Naive thymus-derived CD4-positive, alpha-beta T cell (primary cell): ENCODE measurements at regions not wholly inside any gene's neighbourhood (a gene's known extent, or its start where the extent isn't known, plus 50 kb on each side); places are given as distances from the start of the nearest gene placed in this dataset.

Source experiments
- ATAC-seq: fragments of 150-1000 bp; cut with Tn5 transposase; 2 replicates; pipeline ENCODE4 v1.10.0; 2021; ENCODE audit warnings: mild to moderate bottlenecking, moderate library complexity
- CTCF ChIA-PET: fragments of 350-600 bp; sonication (Branson Sonifier 250); formaldehyde crosslinking; loops from one replicate; lab custom pipeline; 2021; ENCODE audit warnings: antibody characterized with exemption; lab: Charles Lee
- POLR2A ChIA-PET: fragments of 350-600 bp; sonication (Branson Sonifier 250); formaldehyde crosslinking; loops from one replicate; lab custom pipeline; 2021; ENCODE audit warnings: antibody characterized with exemption, inconsistent platforms; lab: Charles Lee
- DNase-seq, 9 donors: peaks; one replicate each; pipeline versions ENCODE4 v3.0.0 to v3.0.0-alpha.2; 2020 to 2022; ENCODE audit warnings: mixed read lengths in 1 of 9
- H3K27ac ChIP-seq: one replicate; pipeline ENCODE4 v1.7.0; 2013; ENCODE audit warnings: mild to moderate bottlenecking, low read depth, low read length, moderate library complexity
- H3K27me3 ChIP-seq, 2 donors: one replicate each; pipeline ENCODE4 v1.7.0; 2013; ENCODE audit warnings: low read length in 2 of 2, mild to moderate bottlenecking in 2 of 2, moderate library complexity in 2 of 2; ENCODE audit not compliant: control insufficient read depth in 2 of 2, insufficient read depth in 2 of 2
- H3K36me3 ChIP-seq, 3 experiments: 1 replicate in 2 of 3; 2 replicates in 1 of 3; pipeline ENCODE4 v1.7.0; 2013; ENCODE audit warnings: low read length in 3 of 3, mild to moderate bottlenecking in 3 of 3, moderate library complexity in 1 of 3; ENCODE audit not compliant: insufficient read depth in 3 of 3, control insufficient read depth in 2 of 3
- H3K4me1 ChIP-seq, 2 donors: one replicate each; pipeline ENCODE4 v1.7.0; 2013; ENCODE audit warnings: low read length in 2 of 2, mild to moderate bottlenecking in 2 of 2, moderate library complexity in 1 of 2; ENCODE audit not compliant: control insufficient read depth in 2 of 2, insufficient read depth in 2 of 2
- H3K4me3 ChIP-seq: 2 replicates; pipeline ENCODE4 v1.7.0; 2013; ENCODE audit warnings: mild to moderate bottlenecking, low read length
- H3K9me3 ChIP-seq, 3 experiments: 1 replicate in 2 of 3; 2 replicates in 1 of 3; pipeline ENCODE4 v1.7.0; 2013; ENCODE audit warnings: low read length in 3 of 3; ENCODE audit not compliant: control insufficient read depth in 2 of 3
- H3K27ac Mint-ChIP-seq, 9 donors: one replicate each; pipeline ENCODE4 v1.8.0; 2020 to 2022; ENCODE audit warnings: mixed read lengths in 9 of 9, mild to moderate bottlenecking in 8 of 9, moderate library complexity in 5 of 9, inconsistent platforms in 2 of 9
- H3K27me3 Mint-ChIP-seq, 5 donors: one replicate each; pipeline ENCODE4 v1.8.0; 2021 to 2022; ENCODE audit warnings: mixed read lengths in 5 of 5, mild to moderate bottlenecking in 1 of 5
- H3K36me3 Mint-ChIP-seq, 5 donors: one replicate each; pipeline ENCODE4 v1.8.0; 2020 to 2022; ENCODE audit warnings: mixed read lengths in 5 of 5, mild to moderate bottlenecking in 3 of 5, inconsistent platforms in 1 of 5
- H3K4me1 Mint-ChIP-seq, 7 donors: one replicate each; pipeline ENCODE4 v1.8.0; 2020 to 2022; ENCODE audit warnings: mixed read lengths in 7 of 7, mild to moderate bottlenecking in 3 of 7, inconsistent platforms in 1 of 7
- H3K4me3 Mint-ChIP-seq, 10 donors: one replicate each; pipeline ENCODE4 v1.8.0; 2020 to 2022; ENCODE audit warnings: mild to moderate bottlenecking in 10 of 10, mixed read lengths in 10 of 10, moderate library complexity in 6 of 10, inconsistent platforms in 2 of 10
- H3K9me3 Mint-ChIP-seq, 11 donors: one replicate each; pipeline ENCODE4 v1.8.0; 2020 to 2022; ENCODE audit warnings: mixed read lengths in 11 of 11, mild to moderate bottlenecking in 4 of 11, inconsistent platforms in 1 of 11, moderate library complexity in 1 of 11
- intact Hi-C, 2 donors: fragments of 100-400 bp; cut with micrococcal nuclease; formaldehyde crosslinking; loops; one replicate each; pipeline ENCODE4 v1.15.1; 2023

- H3K4me3 Mint-ChIP-seq = no peak overlapping the region
- H3K4me1 Mint-ChIP-seq = peaks cover 4 to 61% (median 38%) of the 10 kb centered on the region in 7 donors
- H3K27me3 ChIP-seq = no peaks in the 10 kb centered on the region
- H3K9me3 Mint-ChIP-seq = no peaks in the 10 kb centered on the region
- no peak for ATAC-seq
- no peak for DNase-seq
- H3K27me3 Mint-ChIP-seq = no peaks in the 10 kb centered on the region
- no peaks in the 10 kb centered on the region for H3K9me3 ChIP-seq
- no peak overlapping the region for H3K27ac ChIP-seq
- ChIA-PET CTCF (interaction anchor here (1.2 kb wide), 1 partner anchor 13 kb away, joined by 3 read pairs; no protein-coding TSS in a partner anchor), POLR2A (interaction anchor here (3.8 kb wide), 1 partner anchor 11 kb away, joined by 15 read pairs; no protein-coding TSS in a partner anchor)
- H3K4me1 ChIP-seq = peaks cover 0 to 14% of the 10 kb centered on the region in 2 donors
- no peaks in the 10 kb centered on the region for H3K36me3 Mint-ChIP-seq
- H3K27ac Mint-ChIP-seq = no peak overlapping the region
- H3K36me3 ChIP-seq = no peaks in the 10 kb centered on the region
- intact Hi-C loops = loop anchor here in 1 of 2 donors (5.0 kb wide), 1 partner anchor 36 kb away; no protein-coding TSS in a partner anchor
- H3K4me3 ChIP-seq = no peak overlapping the region
Observed at GRCh38 chr1:116311193-116311592, 61.9 kb upstream of the ATP1A1 start.

GRCh38 chr1:116311756-116312680 lies 61.0 kb upstream of the ATP1A1 start:
- ATAC-seq = no peak
- Histone ChIP-seq H3K27me3 (no peaks in the 10 kb centered on the region), H3K27ac (no peak overlapping the region), H3K4me1 (peaks cover 0 to 14% of the 10 kb centered on the region in 2 donors), H3K9me3 (no peaks in the 10 kb centered on the region), H3K36me3 (no peaks in the 10 kb centered on the region), H3K4me3 (no peak overlapping the region)
- Mint-ChIP-seq H3K27me3 (no peaks in the 10 kb centered on the region), H3K27ac (peak overlapping the region in 1 of 9 donors; percentile 59), H3K9me3 (no peaks in the 10 kb centered on the region), H3K36me3 (no peaks in the 10 kb centered on the region), H3K4me1 (peaks cover 7 to 69% (median 47%) of the 10 kb centered on the region in 7 donors), H3K4me3 (no peak overlapping the region)
- intact Hi-C loops = loop anchor here in 1 of 2 donors (5.0 kb wide), 1 partner anchor 35 kb away; no protein-coding TSS in a partner anchor
- DNase-seq = no peak
- ChIA-PET POLR2A (interaction anchor here (3.8 kb wide), 1 partner anchor 10 kb away, joined by 15 read pairs; no protein-coding TSS in a partner anchor), CTCF (no interaction called here)

- H3K4me1 ChIP-seq = peaks cover 0 to 14% of the 10 kb centered on the region in 2 donors
- peaks cover 7 to 75% (median 53%) of the 10 kb centered on the region in 7 donors for H3K4me1 Mint-ChIP-seq
- H3K36me3 Mint-ChIP-seq = no peaks in the 10 kb centered on the region
- CTCF ChIA-PET = interaction anchor here (1.1 kb wide), 1 partner anchor 163 kb away, joined by 3 read pairs; no protein-coding TSS in a partner anchor
- no peaks in the 10 kb centered on the region for H3K9me3 Mint-ChIP-seq
- intact Hi-C loops = loop anchor here in 1 of 2 donors (5.0 kb wide), 1 partner anchor 35 kb away; no protein-coding TSS in a partner anchor
- H3K27me3 Mint-ChIP-seq = no peaks in the 10 kb centered on the region
- H3K4me3 ChIP-seq = no peak overlapping the region
- no peaks in the 10 kb centered on the region for H3K27me3 ChIP-seq
- no peaks in the 10 kb centered on the region for H3K36me3 ChIP-seq
- no peak for ATAC-seq
- POLR2A ChIA-PET = interaction anchor here (3.8 kb wide), 1 partner anchor 9 kb away, joined by 15 read pairs; no protein-coding TSS in a partner anchor
- no peak overlapping the region for H3K27ac ChIP-seq
- no peaks in the 10 kb centered on the region for H3K9me3 ChIP-seq
- no peak overlapping the region for H3K4me3 Mint-ChIP-seq
- DNase-seq = no peak
- peak overlapping the region in 2 of 9 donors; percentile 48 to 59 for H3K27ac Mint-ChIP-seq
Observed at GRCh38 chr1:116312681-116313069, 60.4 kb upstream of the ATP1A1 start.

GRCh38 chr1:116313776-116314175 lies 59.3 kb upstream of the ATP1A1 start:
- POLR2A ChIA-PET = no interaction called here
- peaks cover 0 to 14% of the 10 kb centered on the region in 2 donors for H3K4me1 ChIP-seq
- CTCF ChIA-PET = interaction anchor here (0.6 to 1.1 kb wide), 2 partner anchors 162 to 244 kb away, joined by 3 read pairs; no protein-coding TSS in a partner anchor
- no peak for ATAC-seq
- Mint-ChIP-seq H3K27me3 (no peaks in the 10 kb centered on the region), H3K4me1 (peaks cover 11 to 79% (median 57%) of the 10 kb centered on the region in 7 donors), H3K36me3 (no peaks in the 10 kb centered on the region), H3K27ac (no peak overlapping the region), H3K4me3 (no peak overlapping the region), H3K9me3 (no peaks in the 10 kb centered on the region)
- H3K27ac ChIP-seq = no peak overlapping the region
- no peak for DNase-seq
- no peaks in the 10 kb centered on the region for H3K9me3 ChIP-seq
- no peak overlapping the region for H3K4me3 ChIP-seq
- no peaks in the 10 kb centered on the region for H3K27me3 ChIP-seq
- no peaks in the 10 kb centered on the region for H3K36me3 ChIP-seq
- intact Hi-C loops = loop anchor here in 1 of 2 donors (5.0 kb wide), 1 partner anchor 34 kb away; no protein-coding TSS in a partner anchor

- peaks cover 0 to 13% of the 10 kb centered on the region in 2 donors for H3K4me1 ChIP-seq
Observed at GRCh38 chr1:116314305-116314919, 58.6 kb upstream of the ATP1A1 start.

GRCh38 chr1:116316373-116316772 lies 56.7 kb upstream of the ATP1A1 start:
- ChIA-PET POLR2A (interaction anchor here (1.1 to 1.6 kb wide), 2 partner anchors 26 to 29 kb away, joined by 3 read pairs; no protein-coding TSS in a partner anchor), CTCF (no interaction called here)
- Histone ChIP-seq H3K4me3 (no peak overlapping the region), H3K4me1 (peaks cover 2 to 14% of the 10 kb centered on the region in 2 donors), H3K9me3 (no peaks in the 10 kb centered on the region), H3K27ac (no peak overlapping the region), H3K27me3 (no peaks in the 10 kb centered on the region), H3K36me3 (no peaks in the 10 kb centered on the region)
- DNase-seq = no peak
- peaks cover 16 to 75% (median 58%) of the 10 kb centered on the region in 7 donors for H3K4me1 Mint-ChIP-seq
- no peaks in the 10 kb centered on the region for H3K36me3 Mint-ChIP-seq
- no peaks in the 10 kb centered on the region for H3K9me3 Mint-ChIP-seq
- ATAC-seq = no peak
- H3K27me3 Mint-ChIP-seq = no peaks in the 10 kb centered on the region
- intact Hi-C loops = no loop called here
- peak overlapping the region in 4 of 9 donors; percentile 33 to 86 (median 64) for H3K27ac Mint-ChIP-seq
- H3K4me3 Mint-ChIP-seq = no peak overlapping the region

More at GRCh38 chr1:116314305-116314919, 58.6 kb upstream of the ATP1A1 start:
- Mint-ChIP-seq H3K36me3 (no peaks in the 10 kb centered on the region), H3K9me3 (no peaks in the 10 kb centered on the region), H3K27ac (peak overlapping the region in 1 of 9 donors; percentile 76), H3K4me3 (no peak overlapping the region), H3K27me3 (no peaks in the 10 kb centered on the region), H3K4me1 (peaks cover 11 to 81% (median 58%) of the 10 kb centered on the region in 7 donors)
- POLR2A ChIA-PET = interaction anchor here (0.9 kb wide), 1 partner anchor 10 kb away, joined by 3 read pairs; no protein-coding TSS in a partner anchor
- intact Hi-C loops = loop anchor here in 1 of 2 donors (5.0 kb wide), 1 partner anchor 33 kb away; no protein-coding TSS in a partner anchor
- Histone ChIP-seq H3K27ac (no peak overlapping the region), H3K36me3 (no peaks in the 10 kb centered on the region), H3K4me3 (no peak overlapping the region), H3K9me3 (no peaks in the 10 kb centered on the region), H3K27me3 (no peaks in the 10 kb centered on the region)
- CTCF ChIA-PET = no interaction called here
- DNase-seq = no peak
- ATAC-seq = no peak
